Bronchial epithelial cell (primary cell): ENCODE measurements at regions not wholly inside any gene's neighbourhood (a gene's known extent, or its start where the extent isn't known, plus 50 kb on each side); places are given as distances from the start of the nearest gene placed in this dataset.

ENCODE experiments used
- DNase-seq: peaks from one replicate; pipeline ENCODE4 v3.0.0-alpha.2; 2010; ENCODE audit warnings: low read depth
- FAIRE-seq: peaks from 2 replicates; lab custom pipeline; 2011; peaks lifted over from hg19 to GRCh38; lab: Jason Lieb, UNC
- H3K27me3 ChIP-seq: 2 replicates; pipeline ENCODE4 v1.5.1; 2011; ENCODE audit warnings: low read length; ENCODE audit not compliant: control insufficient read depth, insufficient read depth
- H3K36me3 ChIP-seq: 2 replicates; pipeline ENCODE4 v1.5.1; 2011; ENCODE audit warnings: low read length; ENCODE audit not compliant: control insufficient read depth, insufficient read depth
- H3K4me3 ChIP-seq: 2 replicates; pipeline ENCODE4 v1.5.1; 2011; ENCODE audit warnings: mild to moderate bottlenecking, low read depth, low read length, control low read depth
- CTCF ChIP-seq: IDR thresholded peaks from 2 replicates; pipeline ENCODE4 v1.5.1; 2011; ENCODE audit warnings: mild to moderate bottlenecking, moderate library complexity, low read length, control low read depth, inconsistent platforms; ENCODE audit not compliant: insufficient read depth, severe bottlenecking

- DNase-seq (no peak), FAIRE-seq (no peak)
- Histone ChIP-seq H3K27me3 (no peaks in the 10 kb centered on the region), H3K4me3 (no peak overlapping the region), H3K36me3 (no peaks in the 10 kb centered on the region)
- no peak for TF ChIP-seq CTCF
Observed at GRCh38 chr4:59122626-59123025, 2012.4 kb upstream of the IGFBP7 start.

GRCh38 chr4:59126159-59126558 is 2016.0 kb upstream of the IGFBP7 start:
- no peaks in the 10 kb centered on the region for H3K27me3 ChIP-seq
- no peaks in the 10 kb centered on the region for H3K36me3 ChIP-seq
- TF ChIP-seq CTCF = no peak
- no peak overlapping the region for H3K4me3 ChIP-seq
- FAIRE-seq (no peak), DNase-seq (no peak)

- FAIRE-seq (no peak), DNase-seq (no peak)
- H3K27me3 ChIP-seq = no peaks in the 10 kb centered on the region
Observed at GRCh38 chr4:59127006-59127405, 2016.8 kb upstream of the IGFBP7 start.

GRCh38 chr4:59127743-59128142 is 2017.6 kb upstream of the IGFBP7 start:
- no peak for TF ChIP-seq CTCF
- H3K27me3 ChIP-seq = no peaks in the 10 kb centered on the region
- H3K4me3 ChIP-seq = no peak overlapping the region
- DNase-seq (no peak), FAIRE-seq (no peak)
- H3K36me3 ChIP-seq = no peaks in the 10 kb centered on the region

More at GRCh38 chr4:59127006-59127405, 2016.8 kb upstream of the IGFBP7 start:
- Histone ChIP-seq H3K36me3 (no peaks in the 10 kb centered on the region), H3K4me3 (no peak overlapping the region)
- TF ChIP-seq CTCF = no peak

GRCh38 chr4:59135248-59135985 is 2025.2 kb upstream of the IGFBP7 start:
- DNase-seq = no peak

More at GRCh38 chr4:59135248-59135985, 2025.2 kb upstream of the IGFBP7 start:
- Histone ChIP-seq H3K27me3 (no peaks in the 10 kb centered on the region), H3K4me3 (no peak overlapping the region), H3K36me3 (no peaks in the 10 kb centered on the region)
- no peak for FAIRE-seq
- no peak for TF ChIP-seq CTCF
